BLaER1 treated with 17β-estradiol and CSF1 and Interleukin-3, amounts not matched to agents 10 nM and 100 nM (cell line): ENCODE measurements at regions not wholly inside any gene's neighbourhood (a gene's known extent, or its start where the extent isn't known, plus 50 kb on each side); places are given as distances from the start of the nearest gene placed in this dataset.

ENCODE experiments used
- H3K27ac ChIP-seq, 11 experiments: shearing (Covaris generic); formaldehyde crosslinking; 2 replicates each; pipeline ENCODE4 v1.8.1; 2022
- H3K27me3 ChIP-seq, 11 experiments: shearing (Covaris generic); formaldehyde crosslinking; 2 replicates each; pipeline ENCODE4 v1.8.1; 2022
- H3K36me3 ChIP-seq, 11 experiments: shearing (Covaris generic); formaldehyde crosslinking; 2 replicates each; pipeline ENCODE4 v1.8.1; 2022
- H3K4me1 ChIP-seq, 10 experiments: shearing (Covaris generic); formaldehyde crosslinking; 2 replicates each; pipeline ENCODE4 v1.8.1; 2022
- H3K4me2 ChIP-seq, 11 experiments: shearing (Covaris generic); formaldehyde crosslinking; 2 replicates each; pipeline ENCODE4 v1.8.1; 2022
- H3K4me3 ChIP-seq, 10 experiments: shearing (Covaris generic); formaldehyde crosslinking; 2 replicates each; pipeline ENCODE4 v1.8.1; 2022
- H3K9ac ChIP-seq, 11 experiments: shearing (Covaris generic); formaldehyde crosslinking; 2 replicates each; pipeline ENCODE4 v1.8.1; 2022
- H3K9me3 ChIP-seq, 11 experiments: shearing (Covaris generic); formaldehyde crosslinking; replicated peaks in 1 of 11; 2 replicates each; pipeline ENCODE4 v1.8.1; 2022
- H4K20me1 ChIP-seq, 11 experiments: shearing (Covaris generic); formaldehyde crosslinking; 2 replicates each; pipeline ENCODE4 v1.8.1; 2022
- Cebpa-rat ChIP-seq, 11 experiments: shearing (Covaris generic); IDR thresholded peaks; 2 replicates each; pipeline ENCODE4 v1.8.1; 2022

DNA sequence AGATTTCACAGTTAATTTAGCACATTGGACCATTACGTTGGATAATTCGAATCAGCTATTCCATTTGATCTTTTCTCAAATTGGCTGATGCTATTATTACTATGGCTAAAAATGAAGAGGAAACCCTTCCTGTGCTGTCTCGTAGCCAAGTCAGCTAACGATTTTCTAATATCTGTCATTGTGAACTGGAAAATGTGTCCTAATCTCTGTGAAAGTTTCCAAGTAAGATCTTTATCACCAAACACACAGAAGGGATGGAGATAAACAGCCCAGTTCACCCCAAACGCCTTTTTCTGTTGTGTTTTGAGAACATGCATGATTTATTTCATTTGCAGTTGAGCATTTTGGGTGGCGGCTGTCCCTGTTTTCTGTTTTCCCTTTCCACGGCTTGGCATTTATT, 312.8 kb downstream of the FOXL1 start:
- no peak overlapping the region for H3K4me3 ChIP-seq
- no peaks in the 10 kb centered on the region for H3K4me1 ChIP-seq
- no peaks in the 10 kb centered on the region for H3K27me3 ChIP-seq
- no peak overlapping the region for H3K4me2 ChIP-seq
- TF ChIP-seq Cebpa-rat (IDR thresholded peaks at IDR 0.05) = no peak
- H3K27ac ChIP-seq = no peak overlapping the region
- no peak overlapping the region for H3K9ac ChIP-seq
- no peaks in the 10 kb centered on the region for H3K9me3 ChIP-seq
- H3K36me3 ChIP-seq = no peaks in the 10 kb centered on the region
- H4K20me1 ChIP-seq = no peaks in the 10 kb centered on the region

GRCh38 chr16:86891631-86892030, 313.3 kb downstream of the FOXL1 start:
- no peak overlapping the region for H3K27ac ChIP-seq
- no peaks in the 10 kb centered on the region for H4K20me1 ChIP-seq
- H3K4me2 ChIP-seq = no peak overlapping the region
- no peaks in the 10 kb centered on the region for H3K27me3 ChIP-seq
- no peak overlapping the region for H3K4me3 ChIP-seq
- no peak for TF ChIP-seq Cebpa-rat (IDR thresholded peaks at IDR 0.05)
- H3K9ac ChIP-seq = no peak overlapping the region
- no peaks in the 10 kb centered on the region for H3K9me3 ChIP-seq
- H3K36me3 ChIP-seq = no peaks in the 10 kb centered on the region
- no peaks in the 10 kb centered on the region for H3K4me1 ChIP-seq

DNA sequence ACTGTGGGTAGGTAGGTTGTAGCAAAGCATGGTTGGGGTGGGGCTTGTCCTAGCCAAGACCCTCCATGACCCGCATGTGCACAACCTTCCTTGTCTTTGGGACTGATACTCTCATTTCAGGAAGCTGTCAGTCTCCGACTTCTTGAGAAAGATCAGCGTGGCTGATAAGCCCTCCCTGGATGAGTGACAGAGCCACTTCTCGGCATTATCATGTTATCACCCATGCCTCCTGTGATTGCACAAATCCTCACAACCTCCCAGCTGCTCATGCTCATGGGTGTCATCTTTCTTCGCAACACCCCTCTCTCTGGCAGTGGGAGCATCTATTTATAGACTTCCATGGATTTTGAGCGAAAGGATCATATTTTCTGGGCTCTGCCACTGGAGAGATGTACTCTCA, 314.2 kb downstream of the FOXL1 start:
- H3K4me2 ChIP-seq = no peak overlapping the region
- no peak for TF ChIP-seq Cebpa-rat (IDR thresholded peaks at IDR 0.05)
- H3K27ac ChIP-seq = no peak overlapping the region
- no peaks in the 10 kb centered on the region for H3K27me3 ChIP-seq
- H3K4me3 ChIP-seq = no peak overlapping the region
- H3K9ac ChIP-seq = no peak overlapping the region
- H3K9me3 ChIP-seq = no peaks in the 10 kb centered on the region
- no peaks in the 10 kb centered on the region for H3K36me3 ChIP-seq
- no peaks in the 10 kb centered on the region for H4K20me1 ChIP-seq
- H3K4me1 ChIP-seq = no peaks in the 10 kb centered on the region

- H4K20me1 ChIP-seq = no peaks in the 10 kb centered on the region
- no peaks in the 10 kb centered on the region for H3K4me1 ChIP-seq
- H3K9me3 ChIP-seq = no peaks in the 10 kb centered on the region
- H3K27me3 ChIP-seq = no peaks in the 10 kb centered on the region
- H3K4me2 ChIP-seq = no peak overlapping the region
- no peak overlapping the region for H3K9ac ChIP-seq
- H3K36me3 ChIP-seq = no peaks in the 10 kb centered on the region
- no peak for TF ChIP-seq Cebpa-rat (IDR thresholded peaks at IDR 0.05)
- H3K4me3 ChIP-seq = no peak overlapping the region
- H3K27ac ChIP-seq = no peak overlapping the region
These were observed 315.2 kb downstream of the FOXL1 start for GRCh38 chr16:86893506-86893905.

DNA sequence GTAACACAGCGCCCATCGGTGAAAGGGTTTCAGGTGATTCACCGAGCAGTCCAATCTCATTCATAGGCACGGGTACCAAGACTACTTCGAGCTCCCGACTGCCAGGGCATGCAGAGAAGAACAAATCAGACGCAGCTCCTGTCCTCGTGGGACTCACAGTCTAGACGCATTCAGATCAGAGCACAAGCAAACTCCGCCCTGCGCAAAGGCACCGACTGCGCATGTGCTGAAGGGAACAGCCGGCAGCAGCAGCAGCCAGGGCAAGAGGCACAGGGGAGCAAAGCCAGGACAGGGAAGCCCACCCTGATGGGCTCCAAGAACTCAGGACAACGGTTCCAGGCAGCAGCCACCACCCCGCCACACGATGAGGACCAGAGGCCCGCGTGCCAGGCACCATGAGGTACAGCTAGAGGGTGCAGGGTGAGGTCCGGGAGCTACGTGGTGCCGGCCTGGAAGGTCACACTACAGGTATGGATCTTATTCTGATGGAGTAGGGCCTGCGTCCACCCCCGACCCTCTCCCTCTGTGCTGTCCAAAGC, 315.7 kb downstream of the FOXL1 start:
- Histone ChIP-seq H3K4me3 (no peak overlapping the region), H3K4me1 (no peaks in the 10 kb centered on the region), H3K9me3 (no peaks in the 10 kb centered on the region), H4K20me1 (no peaks in the 10 kb centered on the region), H3K9ac (no peak overlapping the region), H3K27ac (no peak overlapping the region), H3K36me3 (no peaks in the 10 kb centered on the region), H3K27me3 (no peaks in the 10 kb centered on the region), H3K4me2 (no peak overlapping the region)
- TF ChIP-seq Cebpa-rat (IDR thresholded peaks at IDR 0.05) = no peak

- Histone ChIP-seq H4K20me1 (no peaks in the 10 kb centered on the region), H3K4me1 (no peaks in the 10 kb centered on the region), H3K4me3 (no peak overlapping the region), H3K4me2 (no peak overlapping the region), H3K27ac (no peak overlapping the region), H3K27me3 (no peaks in the 10 kb centered on the region), H3K9ac (no peak overlapping the region), H3K9me3 (no peaks in the 10 kb centered on the region), H3K36me3 (no peaks in the 10 kb centered on the region)
- no peak for TF ChIP-seq Cebpa-rat (IDR thresholded peaks at IDR 0.05)
These were observed 316.6 kb downstream of the FOXL1 start for GRCh38 chr16:86894925-86895324.

DNA sequence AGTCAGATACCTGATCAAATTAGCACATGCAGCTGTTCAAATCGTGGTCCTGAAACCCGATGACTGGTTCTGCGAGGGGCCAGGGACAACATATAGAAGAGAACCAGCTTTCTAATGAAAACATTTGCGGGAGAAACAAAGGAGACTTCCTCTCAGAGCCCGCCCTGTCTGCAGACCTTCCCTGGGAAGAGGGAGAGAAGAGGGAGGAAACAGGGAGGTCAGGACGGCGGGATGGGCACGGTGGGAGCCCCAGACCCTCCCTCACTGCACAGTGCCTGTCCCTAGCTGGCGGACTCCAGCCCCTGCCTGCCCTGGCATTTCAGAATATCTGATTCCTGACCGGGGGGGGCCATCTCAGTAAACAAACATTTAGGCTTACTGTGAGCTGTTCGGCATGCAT, 317.3 kb downstream of the FOXL1 start:
- Histone ChIP-seq H3K9ac (no peak overlapping the region), H3K4me3 (no peak overlapping the region), H4K20me1 (no peaks in the 10 kb centered on the region), H3K27me3 (no peaks in the 10 kb centered on the region), H3K36me3 (no peaks in the 10 kb centered on the region), H3K4me2 (no peak overlapping the region), H3K27ac (no peak overlapping the region), H3K4me1 (no peaks in the 10 kb centered on the region), H3K9me3 (no peaks in the 10 kb centered on the region)
- no peak for TF ChIP-seq Cebpa-rat (IDR thresholded peaks at IDR 0.05)

DNA sequence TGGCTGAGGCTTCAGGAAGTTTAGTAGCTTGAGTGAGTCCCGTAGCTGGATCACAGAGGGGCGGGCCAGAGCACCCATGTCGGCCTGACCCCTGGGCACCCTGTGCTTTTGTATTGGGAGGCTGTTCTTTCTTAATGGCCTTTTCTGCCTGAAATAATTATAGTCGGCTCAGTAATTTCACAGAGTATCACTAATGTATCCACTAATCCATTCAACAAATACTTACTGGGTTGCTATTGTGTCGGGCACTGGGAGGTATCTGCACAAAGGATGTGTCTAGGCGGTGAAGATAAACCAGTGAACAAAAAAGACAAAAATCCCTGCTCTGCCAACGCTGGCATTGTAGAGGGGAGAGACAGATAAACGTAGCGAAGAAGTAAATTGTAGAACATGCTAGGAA, 318.6 kb downstream of the FOXL1 start:
- Histone ChIP-seq H3K9ac (no peak overlapping the region), H3K4me3 (no peak overlapping the region), H3K4me2 (no peak overlapping the region), H3K27ac (no peak overlapping the region), H3K36me3 (no peaks in the 10 kb centered on the region), H4K20me1 (no peaks in the 10 kb centered on the region; a peak in 1 of 22 replicates), H3K27me3 (no peaks in the 10 kb centered on the region), H3K9me3 (no peaks in the 10 kb centered on the region), H3K4me1 (no peaks in the 10 kb centered on the region)
- TF ChIP-seq Cebpa-rat (IDR thresholded peaks at IDR 0.05) = no peak

GRCh38 chr16:86897486-86897885, 319.1 kb downstream of the FOXL1 start:
- no peak overlapping the region for H3K9ac ChIP-seq

GRCh38 chr16:86898386-86898785, 320.0 kb downstream of the FOXL1 start:
- Histone ChIP-seq H3K9ac (no peak overlapping the region), H3K9me3 (no peaks in the 10 kb centered on the region), H4K20me1 (no peaks in the 10 kb centered on the region; a peak in 1 of 22 replicates), H3K4me2 (no peak overlapping the region), H3K4me3 (no peak overlapping the region), H3K27ac (no peak overlapping the region), H3K4me1 (no peaks in the 10 kb centered on the region), H3K27me3 (no peaks in the 10 kb centered on the region), H3K36me3 (no peaks in the 10 kb centered on the region)
- TF ChIP-seq Cebpa-rat (IDR thresholded peaks at IDR 0.05) = no peak

More at GRCh38 chr16:86897486-86897885, 319.1 kb downstream of the FOXL1 start:
- Histone ChIP-seq H3K4me1 (no peaks in the 10 kb centered on the region), H3K9me3 (no peaks in the 10 kb centered on the region), H3K4me2 (no peak overlapping the region), H3K27me3 (no peaks in the 10 kb centered on the region), H3K36me3 (no peaks in the 10 kb centered on the region), H4K20me1 (no peaks in the 10 kb centered on the region; a peak in 1 of 22 replicates), H3K4me3 (no peak overlapping the region), H3K27ac (no peak overlapping the region)
- TF ChIP-seq Cebpa-rat (IDR thresholded peaks at IDR 0.05) = no peak
